ENCODE measurements at regions not wholly inside any gene's neighbourhood (a gene's known extent, or its start where the extent isn't known, plus 50 kb on each side); places are given as distances from the start of the nearest gene placed in this dataset.
"Not testable (repeated sequence)": the region's sequence is repeated elsewhere in the genome, so short reads cannot be mapped to it uniquely, and the experiment has no call there.

DNA sequence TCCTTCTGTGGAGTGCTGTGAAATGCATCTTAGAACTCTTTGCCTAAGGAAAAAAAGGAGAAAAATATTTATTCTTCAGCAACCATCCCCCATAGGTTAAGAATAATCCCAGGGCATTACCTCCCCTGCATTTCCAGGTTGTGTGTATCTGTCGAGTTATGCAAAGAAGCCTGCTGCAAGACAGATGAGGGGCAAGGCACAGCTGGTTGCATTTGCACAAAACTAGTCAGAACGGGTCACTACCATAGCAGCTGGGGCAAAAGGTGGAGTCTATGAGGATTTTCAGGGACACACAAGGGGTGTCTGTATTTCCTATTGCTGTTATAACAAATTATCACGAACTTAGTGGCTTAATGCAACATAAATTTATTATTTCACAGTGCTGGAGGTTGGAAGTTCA lies 443.4 kb upstream of the C1orf87 start:
- H3K36me3 ChIP-seq (ENCODE audit: insufficient read depth, low read length), result no peaks in the 10 kb centered on the region
- H3K27ac ChIP-seq, result no peak overlapping the region
- no peak overlapping the region for H3K9ac ChIP-seq (ENCODE audit: insufficient read length)
- TF ChIP-seq EZH2 (IDR thresholded peaks at IDR 0.05) (no peak), POLR2AphosphoS5 (IDR thresholded peaks at IDR 0.05; ENCODE audit: borderline replicate concordance, low read depth, low read length) (no peak)
- H3K4me3 ChIP-seq, result no peak overlapping the region
- DNase-seq (ENCODE audit: low read depth, low spot score), result no peak
- H3K9me3 ChIP-seq (ENCODE audit: low read depth, low read length), result no peaks in the 10 kb centered on the region

DNA sequence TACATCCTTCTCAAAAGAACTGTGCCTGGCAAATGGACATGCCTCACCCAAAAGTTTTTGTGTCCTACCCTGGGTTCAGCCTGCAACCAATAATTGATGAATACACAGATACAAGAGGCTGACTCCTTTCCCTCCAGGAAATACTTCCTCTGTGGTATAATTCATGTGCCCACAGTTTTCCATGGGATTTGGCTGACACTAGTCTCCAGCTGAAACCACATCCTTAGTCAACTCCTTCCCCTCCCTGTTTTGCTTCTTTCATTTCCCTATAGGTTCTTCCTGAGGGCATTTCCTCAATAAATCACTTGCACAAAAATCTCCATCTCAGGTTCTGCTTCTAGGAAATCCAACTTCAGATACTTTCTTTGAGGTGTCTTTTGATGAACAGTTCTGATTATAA lies 436.6 kb upstream of the C1orf87 start:
- no peaks in the 10 kb centered on the region for H3K9me3 ChIP-seq (ENCODE audit: low read depth, low read length)

DNA sequence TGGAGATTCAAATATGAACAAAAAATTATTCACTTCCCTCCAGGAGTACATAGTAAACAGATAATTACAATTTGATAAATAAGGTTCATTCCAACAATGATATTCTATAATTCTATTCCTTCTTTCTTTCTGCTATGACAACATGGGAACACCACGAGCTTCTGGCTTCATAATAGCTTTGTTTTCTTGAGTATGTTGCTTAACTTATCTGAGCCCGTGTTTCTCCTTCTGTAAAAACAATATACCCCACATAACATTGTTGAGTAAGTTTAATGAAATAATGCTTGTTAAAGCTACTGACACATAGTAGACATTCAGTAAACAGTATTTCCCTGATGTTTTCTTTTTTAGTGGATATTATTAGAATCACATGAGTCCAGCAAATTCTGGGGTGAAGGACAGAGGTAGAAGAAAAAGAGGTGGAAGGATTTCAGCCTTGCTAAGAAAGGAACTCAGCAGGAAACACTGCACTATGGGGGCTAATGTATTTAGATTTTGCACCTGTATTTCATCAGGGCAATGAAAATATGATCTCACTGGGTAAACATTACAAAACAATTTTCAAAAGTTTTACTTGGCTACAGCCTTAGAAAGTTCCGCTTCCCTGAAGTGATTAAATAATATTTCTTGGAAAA lies 430.8 kb upstream of the C1orf87 start:
- H3K36me3 ChIP-seq (ENCODE audit: insufficient read depth, low read length), result no peaks in the 10 kb centered on the region
- no peak for DNase-seq (ENCODE audit: low read depth, low spot score)
- TF ChIP-seq FOXP2 (optimal IDR thresholded peaks at IDR 0.05; ENCODE audit: control extremely low read depth, extremely low read length, insufficient read depth), result no peak
- TF ChIP-seq EZH2 (IDR thresholded peaks at IDR 0.05), result no peak
- no peak for TF ChIP-seq POLR2AphosphoS5 (IDR thresholded peaks at IDR 0.05; ENCODE audit: borderline replicate concordance, low read depth, low read length)
- H3K9ac ChIP-seq (ENCODE audit: insufficient read length), result no peak overlapping the region
- no peak overlapping the region for H3K27ac ChIP-seq
- no peaks in the 10 kb centered on the region for H3K9me3 ChIP-seq (ENCODE audit: low read depth, low read length)
- H3K4me3 ChIP-seq, result no peak overlapping the region

More for the DNA sequence above, 436.6 kb upstream of the C1orf87 start:
- H3K27ac ChIP-seq, result no peak overlapping the region
- H3K36me3 ChIP-seq (ENCODE audit: insufficient read depth, low read length), result no peaks in the 10 kb centered on the region
- no peak overlapping the region for H3K9ac ChIP-seq (ENCODE audit: insufficient read length)
- H3K4me3 ChIP-seq, result no peak overlapping the region
- no peak for DNase-seq (ENCODE audit: low read depth, low spot score)
- TF ChIP-seq POLR2AphosphoS5 (IDR thresholded peaks at IDR 0.05; ENCODE audit: borderline replicate concordance, low read depth, low read length), result no peak
- TF ChIP-seq EZH2 (IDR thresholded peaks at IDR 0.05), result no peak
- TF ChIP-seq FOXP2 (optimal IDR thresholded peaks at IDR 0.05; ENCODE audit: control extremely low read depth, extremely low read length, insufficient read depth), result no peak

DNA sequence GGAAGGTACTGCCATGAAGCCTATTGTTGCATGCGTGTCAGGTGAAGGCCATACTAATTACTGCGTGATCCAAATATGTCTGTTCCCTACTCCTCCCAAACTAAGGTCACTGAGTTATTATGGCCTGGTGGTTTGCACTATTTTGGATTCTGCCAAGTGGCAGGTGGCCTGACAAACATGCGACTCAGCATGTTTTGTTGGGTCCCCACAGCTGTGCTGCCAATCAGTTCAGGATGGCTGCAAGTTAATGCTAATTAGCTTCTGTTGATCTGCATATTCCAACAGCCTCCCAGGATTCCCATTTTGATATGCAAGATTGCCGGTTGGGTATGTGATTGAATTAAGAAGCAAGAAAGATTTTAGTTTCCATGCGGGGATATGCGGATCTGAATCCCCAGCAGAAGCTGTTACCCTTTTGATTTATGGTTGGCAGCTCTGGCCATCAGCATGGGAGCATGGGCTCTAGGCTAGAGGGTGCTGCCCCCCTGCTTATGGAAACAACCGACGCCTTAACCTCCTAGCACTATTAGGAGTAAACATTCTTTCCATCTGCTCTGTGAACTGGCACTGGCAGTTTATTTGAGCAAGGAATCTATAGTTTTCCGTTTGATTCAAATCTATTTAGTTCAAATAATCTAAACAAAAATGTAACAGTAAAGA lies 429.8 kb upstream of the C1orf87 start:
- Histone ChIP-seq H3K9ac (ENCODE audit: insufficient read length) (no peak overlapping the region), H3K27ac (no peak overlapping the region), H3K4me3 (no peak overlapping the region), H3K36me3 (ENCODE audit: insufficient read depth, low read length) (no peaks in the 10 kb centered on the region), H3K9me3 (ENCODE audit: low read depth, low read length) (no peaks in the 10 kb centered on the region)
- no peak for TF ChIP-seq EZH2 (IDR thresholded peaks at IDR 0.05)
- TF ChIP-seq FOXP2 (optimal IDR thresholded peaks at IDR 0.05; ENCODE audit: control extremely low read depth, extremely low read length, insufficient read depth), result no peak
- TF ChIP-seq POLR2AphosphoS5 (IDR thresholded peaks at IDR 0.05; ENCODE audit: borderline replicate concordance, low read depth, low read length), result no peak
- DNase-seq (ENCODE audit: low read depth, low spot score), result no peak

DNA sequence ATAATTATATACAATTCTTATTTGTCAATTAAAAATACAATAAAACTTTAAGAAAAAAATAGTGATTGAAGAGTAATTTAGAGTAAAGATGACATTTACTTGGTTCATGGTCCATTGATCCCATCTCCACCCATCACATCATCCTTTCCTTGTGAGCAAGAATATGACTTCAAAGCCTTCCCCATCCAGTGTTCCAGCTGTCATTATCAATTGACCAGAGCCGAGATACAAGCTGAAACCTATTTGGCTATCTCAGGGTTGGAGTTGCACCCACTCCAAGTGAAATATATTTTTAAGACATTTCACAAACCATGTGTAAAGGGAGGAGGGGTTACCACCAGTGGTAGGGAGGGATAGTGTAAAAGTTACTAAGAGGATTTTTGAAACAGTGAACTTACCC lies 428.9 kb upstream of the C1orf87 start:
- H3K36me3 ChIP-seq (ENCODE audit: insufficient read depth, low read length), result no peaks in the 10 kb centered on the region
- no peak for TF ChIP-seq EZH2 (IDR thresholded peaks at IDR 0.05)
- no peak for TF ChIP-seq FOXP2 (optimal IDR thresholded peaks at IDR 0.05; ENCODE audit: control extremely low read depth, extremely low read length, insufficient read depth)
- no peak for TF ChIP-seq POLR2AphosphoS5 (IDR thresholded peaks at IDR 0.05; ENCODE audit: borderline replicate concordance, low read depth, low read length)
- no peak for DNase-seq (ENCODE audit: low read depth, low spot score)
- H3K27ac ChIP-seq, result no peak overlapping the region
- no peak overlapping the region for H3K4me3 ChIP-seq
- H3K9me3 ChIP-seq (ENCODE audit: low read depth, low read length), result no peaks in the 10 kb centered on the region
- no peak overlapping the region for H3K9ac ChIP-seq (ENCODE audit: insufficient read length)

DNA sequence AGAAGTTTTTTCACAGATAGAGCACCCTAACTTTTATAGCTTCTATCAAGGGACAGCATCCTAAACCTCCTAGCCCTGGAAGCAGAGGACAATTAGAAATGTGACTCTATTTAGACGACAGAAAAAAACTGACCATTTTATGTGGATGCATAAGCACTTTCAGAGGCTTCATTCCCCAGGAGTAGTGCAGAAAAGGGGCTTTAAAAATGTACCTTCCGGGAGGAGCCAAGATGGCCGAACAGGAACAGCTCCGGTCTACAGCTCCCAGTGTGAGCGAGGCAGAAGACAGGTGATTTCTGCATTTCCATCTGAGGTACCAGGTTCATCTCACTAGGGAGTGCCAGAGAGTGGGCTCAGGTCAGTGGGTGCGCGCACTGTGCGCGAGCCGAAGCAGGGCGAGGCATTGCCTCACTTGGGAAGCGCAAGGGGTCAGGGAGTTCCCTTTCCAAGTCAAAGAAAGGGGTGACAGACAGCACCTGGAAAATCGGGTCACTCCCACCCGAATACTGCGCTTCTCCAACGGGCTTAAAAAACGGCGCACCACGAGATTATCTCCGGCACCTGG lies 416.4 kb upstream of the C1orf87 start:
- H3K9me3 ChIP-seq (ENCODE audit: low read depth, low read length); H3K4me3 ChIP-seq; H3K27ac ChIP-seq; H3K9ac ChIP-seq (ENCODE audit: insufficient read length); DNase-seq (ENCODE audit: low read depth, low spot score); H3K36me3 ChIP-seq (ENCODE audit: insufficient read depth, low read length): not testable (repeated sequence)

DNA sequence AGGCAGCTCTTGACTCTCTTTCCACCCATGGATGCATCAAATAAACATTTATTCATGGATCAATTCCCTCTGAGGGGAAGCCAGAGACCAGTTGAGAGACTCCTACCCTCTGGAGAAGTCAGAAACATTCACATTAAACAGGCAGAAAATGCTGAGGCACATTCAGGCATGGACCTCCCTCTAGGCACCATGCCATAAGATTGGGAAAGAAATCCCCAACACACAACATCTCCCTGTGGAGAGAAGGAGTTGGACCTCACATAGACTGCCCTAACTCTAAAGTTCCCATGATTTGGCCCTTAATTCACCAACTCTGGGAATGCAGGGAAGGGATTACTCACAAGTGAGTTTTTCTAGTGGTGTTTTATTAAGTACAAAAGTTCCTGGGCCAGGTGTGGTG lies 415.3 kb upstream of the C1orf87 start:
- H3K9me3 ChIP-seq (ENCODE audit: low read depth, low read length), result no peaks in the 10 kb centered on the region

DNA sequence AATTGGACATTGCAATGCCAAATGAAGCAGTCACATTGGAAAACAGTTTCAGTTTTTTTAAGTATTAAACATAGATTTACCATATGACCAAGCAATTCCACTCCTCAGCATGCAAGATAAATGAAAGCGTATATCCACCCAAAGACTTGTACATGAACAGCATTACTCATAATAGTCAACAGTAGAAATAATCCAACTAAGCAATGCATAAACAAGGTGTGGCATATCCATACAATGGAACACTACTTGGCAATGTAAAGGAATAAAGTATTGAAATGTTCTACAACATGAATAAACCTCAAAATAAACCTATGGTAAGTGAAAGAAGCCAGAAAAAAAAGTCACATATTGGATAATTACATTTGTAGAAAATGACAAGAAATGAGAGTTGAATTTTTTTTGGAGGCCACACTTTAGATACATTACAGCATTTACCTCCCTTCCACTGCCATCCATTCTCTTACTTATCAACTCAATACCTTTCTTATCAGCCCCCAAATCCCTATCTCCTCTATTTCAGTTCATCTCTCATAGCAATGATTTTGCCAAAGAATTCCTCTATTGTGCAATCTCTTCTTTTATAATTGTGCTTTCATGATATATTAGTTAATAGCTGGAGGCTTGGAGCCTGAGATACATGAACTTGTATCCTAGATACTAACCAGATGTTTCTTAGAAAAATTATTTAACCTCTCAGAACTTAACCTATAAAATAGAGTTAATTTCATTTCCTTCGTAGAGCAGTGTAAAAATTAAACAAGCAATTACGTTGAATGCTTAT lies 414.2 kb upstream of the C1orf87 start:
- DNase-seq (ENCODE audit: low read depth, low spot score), result no peak
- Histone ChIP-seq H3K27ac (no peak overlapping the region), H3K4me3 (no peak overlapping the region), H3K9ac (ENCODE audit: insufficient read length) (no peak overlapping the region), H3K9me3 (ENCODE audit: low read depth, low read length) (no peaks in the 10 kb centered on the region), H3K36me3 (ENCODE audit: insufficient read depth, low read length) (no peaks in the 10 kb centered on the region)
- TF ChIP-seq FOXP2 (optimal IDR thresholded peaks at IDR 0.05; ENCODE audit: control extremely low read depth, extremely low read length, insufficient read depth) (no peak), EZH2 (IDR thresholded peaks at IDR 0.05) (no peak), POLR2AphosphoS5 (IDR thresholded peaks at IDR 0.05; ENCODE audit: borderline replicate concordance, low read depth, low read length) (no peak)

More for the DNA sequence above, 415.3 kb upstream of the C1orf87 start:
- Histone ChIP-seq H3K27ac (no peak overlapping the region), H3K36me3 (ENCODE audit: insufficient read depth, low read length) (no peaks in the 10 kb centered on the region), H3K4me3 (no peak overlapping the region), H3K9ac (ENCODE audit: insufficient read length) (no peak overlapping the region)
- TF ChIP-seq FOXP2 (optimal IDR thresholded peaks at IDR 0.05; ENCODE audit: control extremely low read depth, extremely low read length, insufficient read depth), result no peak
- TF ChIP-seq EZH2 (IDR thresholded peaks at IDR 0.05), result no peak
- no peak for TF ChIP-seq POLR2AphosphoS5 (IDR thresholded peaks at IDR 0.05; ENCODE audit: borderline replicate concordance, low read depth, low read length)
- no peak for DNase-seq (ENCODE audit: low read depth, low spot score)

Measured in SK-N-MC (cell line).